ENCODE measurements at regions not wholly inside any gene's neighbourhood (a gene's known extent, or its start where the extent isn't known, plus 50 kb on each side); places are given as distances from the start of the nearest gene placed in this dataset.

DNA sequence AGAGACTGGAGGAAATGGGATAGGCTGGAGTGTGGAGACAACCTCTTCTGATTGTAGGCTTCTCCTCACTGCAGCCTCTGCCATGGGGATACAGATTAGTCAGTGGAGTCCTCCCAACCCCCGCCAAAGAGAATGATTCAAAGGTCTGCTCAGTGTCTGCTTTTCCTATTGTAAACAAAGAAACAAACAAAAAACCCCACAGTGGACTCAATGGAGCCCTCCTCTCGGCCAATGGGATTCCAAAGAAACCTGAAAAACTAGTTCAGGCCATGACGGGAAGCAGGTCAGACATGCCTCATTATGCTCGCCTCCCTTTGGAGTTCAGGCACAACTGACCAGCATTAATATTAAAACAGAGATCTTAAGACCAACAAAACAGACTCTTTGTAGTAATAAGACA, 85.8 kb downstream of the SEC61B start:
- Histone ChIP-seq H3K9me3 (ENCODE audit: control insufficient read depth, low read length) (no peaks in the 10 kb centered on the region), H3K9ac (no peak overlapping the region), H2AFZ (no peak overlapping the region), H3K36me3 (ENCODE audit: control insufficient read depth, insufficient read depth, low read length) (no peaks in the 10 kb centered on the region), H3K4me1 (no peaks in the 10 kb centered on the region), H3K4me2 (ENCODE audit: low read length) (no peak overlapping the region), H3K27ac (no peak overlapping the region), H3K27me3 (ENCODE audit: control insufficient read depth, insufficient read depth, low read length) (no peaks in the 10 kb centered on the region), H3K4me3 (ENCODE audit: low read depth, low read length) (no peak overlapping the region), H3K79me2 (no peaks in the 10 kb centered on the region)
- TF ChIP-seq, protein P1, sequence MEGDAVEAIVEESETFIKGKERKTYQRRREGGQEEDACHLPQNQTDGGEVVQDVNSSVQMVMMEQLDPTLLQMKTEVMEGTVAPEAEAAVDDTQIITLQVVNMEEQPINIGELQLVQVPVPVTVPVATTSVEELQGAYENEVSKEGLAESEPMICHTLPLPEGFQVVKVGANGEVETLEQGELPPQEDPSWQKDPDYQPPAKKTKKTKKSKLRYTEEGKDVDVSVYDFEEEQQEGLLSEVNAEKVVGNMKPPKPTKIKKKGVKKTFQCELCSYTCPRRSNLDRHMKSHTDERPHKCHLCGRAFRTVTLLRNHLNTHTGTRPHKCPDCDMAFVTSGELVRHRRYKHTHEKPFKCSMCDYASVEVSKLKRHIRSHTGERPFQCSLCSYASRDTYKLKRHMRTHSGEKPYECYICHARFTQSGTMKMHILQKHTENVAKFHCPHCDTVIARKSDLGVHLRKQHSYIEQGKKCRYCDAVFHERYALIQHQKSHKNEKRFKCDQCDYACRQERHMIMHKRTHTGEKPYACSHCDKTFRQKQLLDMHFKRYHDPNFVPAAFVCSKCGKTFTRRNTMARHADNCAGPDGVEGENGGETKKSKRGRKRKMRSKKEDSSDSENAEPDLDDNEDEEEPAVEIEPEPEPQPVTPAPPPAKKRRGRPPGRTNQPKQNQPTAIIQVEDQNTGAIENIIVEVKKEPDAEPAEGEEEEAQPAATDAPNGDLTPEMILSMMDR (IDR thresholded peaks at IDR 0.05): no peak

DNA sequence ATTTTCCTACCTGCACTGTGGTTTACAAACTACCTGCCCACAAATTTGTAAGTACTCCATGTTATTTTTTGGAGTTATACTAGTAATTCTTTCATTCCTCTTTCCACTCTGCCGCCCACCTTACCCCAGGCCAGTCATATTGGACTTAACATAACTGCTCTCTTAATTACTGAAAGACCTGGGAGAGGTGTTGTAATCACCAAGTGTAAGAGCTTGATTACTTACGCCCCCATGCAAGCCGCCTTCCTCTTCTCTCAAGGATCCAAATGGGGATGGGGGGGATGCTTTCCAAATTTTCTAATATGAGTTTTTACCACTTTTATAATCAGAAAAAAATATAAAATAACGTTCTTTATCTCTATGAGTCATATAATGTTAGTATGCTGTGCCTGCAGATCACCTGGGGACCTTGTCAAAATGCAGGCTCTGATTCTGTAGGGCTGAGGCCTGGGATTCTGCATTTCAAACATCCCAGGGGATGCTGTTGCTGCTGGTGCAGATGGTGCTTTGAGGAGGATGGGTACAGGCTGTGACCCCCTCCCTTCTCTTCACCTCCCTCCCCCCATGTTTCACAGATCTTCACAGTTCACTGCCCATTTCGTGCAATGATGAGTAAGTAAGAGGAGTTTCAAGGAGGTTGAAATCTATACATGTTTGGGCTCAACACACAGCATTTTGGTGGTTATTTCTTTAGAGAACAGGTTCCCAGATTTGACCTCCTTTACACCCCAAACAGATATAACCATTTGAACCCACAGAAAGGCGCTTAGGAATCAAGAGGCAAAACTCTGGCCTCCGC, 87.3 kb downstream of the SEC61B start:
- no peaks in the 10 kb centered on the region for H3K9me3 ChIP-seq (ENCODE audit: control insufficient read depth, low read length)
- no peaks in the 10 kb centered on the region for H3K4me1 ChIP-seq
- H3K27me3 ChIP-seq (ENCODE audit: control insufficient read depth, insufficient read depth, low read length): no peaks in the 10 kb centered on the region
- no peak overlapping the region for H3K4me3 ChIP-seq (ENCODE audit: low read depth, low read length)
- no peaks in the 10 kb centered on the region for H3K36me3 ChIP-seq (ENCODE audit: control insufficient read depth, insufficient read depth, low read length)
- no peak overlapping the region for H3K4me2 ChIP-seq (ENCODE audit: low read length)
- H3K79me2 ChIP-seq: no peaks in the 10 kb centered on the region
- H3K27ac ChIP-seq: no peak overlapping the region
- no peak overlapping the region for H2AFZ ChIP-seq
- no peak overlapping the region for H3K9ac ChIP-seq
- TF ChIP-seq, protein P1 (IDR thresholded peaks at IDR 0.05): no peak

DNA sequence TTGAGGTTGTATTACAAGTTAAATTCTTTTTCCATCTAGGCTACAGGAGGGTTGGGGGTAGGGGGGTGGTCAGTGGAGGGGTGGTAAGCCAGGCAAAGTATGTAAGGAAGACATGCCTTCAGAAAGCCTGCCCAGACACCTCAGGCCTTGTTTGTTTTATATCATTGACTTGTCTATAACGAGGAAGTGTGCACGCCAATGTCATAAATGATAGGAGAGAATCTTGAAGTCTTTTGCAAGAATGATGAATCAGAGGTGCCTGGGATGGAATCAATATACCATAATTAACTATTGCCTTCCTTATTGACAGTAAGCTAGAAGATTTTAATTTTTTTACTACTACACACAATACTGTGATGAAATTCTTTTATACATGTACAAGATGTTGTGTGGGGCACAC, 90.7 kb downstream of the SEC61B start:
- Histone ChIP-seq H3K27me3 (ENCODE audit: control insufficient read depth, insufficient read depth, low read length) (no peaks in the 10 kb centered on the region), H3K9ac (no peak overlapping the region), H3K36me3 (ENCODE audit: control insufficient read depth, insufficient read depth, low read length) (no peaks in the 10 kb centered on the region), H3K4me2 (ENCODE audit: low read length) (no peak overlapping the region), H2AFZ (no peak overlapping the region), H3K9me3 (ENCODE audit: control insufficient read depth, low read length) (no peaks in the 10 kb centered on the region), H3K4me3 (ENCODE audit: low read depth, low read length) (no peak overlapping the region), H3K4me1 (no peaks in the 10 kb centered on the region), H3K79me2 (no peaks in the 10 kb centered on the region), H3K27ac (no peak overlapping the region)
- TF ChIP-seq, protein P1 (IDR thresholded peaks at IDR 0.05): no peak

DNA sequence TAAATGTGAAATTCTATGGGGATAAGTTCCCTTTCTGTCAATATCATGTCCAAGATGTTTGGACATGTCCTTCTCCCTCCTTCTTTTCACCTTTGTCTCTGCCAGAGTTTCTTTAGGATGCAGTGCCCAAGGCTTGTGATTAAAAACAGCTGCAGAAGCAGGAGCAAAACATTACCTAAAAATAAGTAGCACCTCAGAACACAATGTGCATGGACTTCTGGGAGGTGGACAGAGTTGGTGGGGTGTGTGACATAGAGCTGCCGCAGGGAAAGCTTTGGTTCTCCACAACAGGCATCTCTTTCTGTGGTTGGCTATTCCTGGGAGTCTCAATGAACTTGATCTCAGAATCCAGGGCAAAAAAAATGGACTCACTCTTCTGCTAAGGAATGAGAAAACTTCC, 97.0 kb downstream of the SEC61B start:
- no peaks in the 10 kb centered on the region for H3K27me3 ChIP-seq (ENCODE audit: control insufficient read depth, insufficient read depth, low read length)
- no peak overlapping the region for H3K27ac ChIP-seq
- H3K4me1 ChIP-seq: no peaks in the 10 kb centered on the region
- no peak overlapping the region for H3K4me2 ChIP-seq (ENCODE audit: low read length)
- no peak overlapping the region for H3K4me3 ChIP-seq (ENCODE audit: low read depth, low read length)
- no peak overlapping the region for H2AFZ ChIP-seq
- H3K9me3 ChIP-seq (ENCODE audit: control insufficient read depth, low read length): no peaks in the 10 kb centered on the region
- H3K9ac ChIP-seq: no peak overlapping the region
- no peaks in the 10 kb centered on the region for H3K79me2 ChIP-seq
- no peaks in the 10 kb centered on the region for H3K36me3 ChIP-seq (ENCODE audit: control insufficient read depth, insufficient read depth, low read length)
- TF ChIP-seq, protein P1 (IDR thresholded peaks at IDR 0.05): no peak

DNA sequence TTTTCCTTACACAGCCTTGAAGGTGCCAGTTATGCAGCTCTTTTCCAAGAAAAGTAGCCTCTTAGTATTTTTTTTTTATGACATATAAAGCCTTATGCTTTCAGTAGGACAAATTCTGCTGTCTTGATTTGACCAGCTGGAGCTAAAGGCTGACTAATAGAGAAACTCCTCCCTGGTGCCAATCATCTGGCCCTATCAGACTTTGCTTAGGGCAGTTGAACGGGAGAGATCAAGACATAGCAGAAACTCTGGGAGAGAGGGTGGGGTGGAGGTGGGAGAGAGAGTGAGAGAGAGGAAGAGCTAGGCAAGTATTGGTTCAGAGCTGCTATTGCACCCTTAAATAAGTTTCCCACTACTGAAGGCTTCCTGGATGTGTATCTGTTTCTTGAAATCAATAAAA, 100.2 kb downstream of the SEC61B start:
- Histone ChIP-seq H3K9me3 (ENCODE audit: control insufficient read depth, low read length) (no peaks in the 10 kb centered on the region), H3K36me3 (ENCODE audit: control insufficient read depth, insufficient read depth, low read length) (no peaks in the 10 kb centered on the region), H3K27me3 (ENCODE audit: control insufficient read depth, insufficient read depth, low read length) (no peaks in the 10 kb centered on the region)

More for the DNA sequence above, 100.2 kb downstream of the SEC61B start:
- Histone ChIP-seq H3K27ac (no peak overlapping the region), H3K4me3 (ENCODE audit: low read depth, low read length) (no peak overlapping the region), H3K9ac (no peak overlapping the region), H3K4me1 (no peaks in the 10 kb centered on the region), H3K79me2 (no peaks in the 10 kb centered on the region), H2AFZ (no peak overlapping the region), H3K4me2 (ENCODE audit: low read length) (no peak overlapping the region)
- TF ChIP-seq, protein P1 (IDR thresholded peaks at IDR 0.05): no peak

Measured in parathyroid adenoma (tissue), 2 donors.